HG02943 (cell line): ENCODE measurements at regions not wholly inside any gene's neighbourhood (a gene's known extent, or its start where the extent isn't known, plus 50 kb on each side); places are given as distances from the start of the nearest gene placed in this dataset.
"Not testable (repeated sequence)": the region's sequence is repeated elsewhere in the genome, so short reads cannot be mapped to it uniquely, and the experiment has no call there.

Experiments
- ATAC-seq: cut with Tn5 transposase; IDR thresholded peaks from one replicate; pipeline ENCODE4 v1.9.1; 2021; ENCODE audit warnings: mild to moderate bottlenecking, low read depth, moderate library complexity; ENCODE audit not compliant: unreplicated experiment

DNA sequence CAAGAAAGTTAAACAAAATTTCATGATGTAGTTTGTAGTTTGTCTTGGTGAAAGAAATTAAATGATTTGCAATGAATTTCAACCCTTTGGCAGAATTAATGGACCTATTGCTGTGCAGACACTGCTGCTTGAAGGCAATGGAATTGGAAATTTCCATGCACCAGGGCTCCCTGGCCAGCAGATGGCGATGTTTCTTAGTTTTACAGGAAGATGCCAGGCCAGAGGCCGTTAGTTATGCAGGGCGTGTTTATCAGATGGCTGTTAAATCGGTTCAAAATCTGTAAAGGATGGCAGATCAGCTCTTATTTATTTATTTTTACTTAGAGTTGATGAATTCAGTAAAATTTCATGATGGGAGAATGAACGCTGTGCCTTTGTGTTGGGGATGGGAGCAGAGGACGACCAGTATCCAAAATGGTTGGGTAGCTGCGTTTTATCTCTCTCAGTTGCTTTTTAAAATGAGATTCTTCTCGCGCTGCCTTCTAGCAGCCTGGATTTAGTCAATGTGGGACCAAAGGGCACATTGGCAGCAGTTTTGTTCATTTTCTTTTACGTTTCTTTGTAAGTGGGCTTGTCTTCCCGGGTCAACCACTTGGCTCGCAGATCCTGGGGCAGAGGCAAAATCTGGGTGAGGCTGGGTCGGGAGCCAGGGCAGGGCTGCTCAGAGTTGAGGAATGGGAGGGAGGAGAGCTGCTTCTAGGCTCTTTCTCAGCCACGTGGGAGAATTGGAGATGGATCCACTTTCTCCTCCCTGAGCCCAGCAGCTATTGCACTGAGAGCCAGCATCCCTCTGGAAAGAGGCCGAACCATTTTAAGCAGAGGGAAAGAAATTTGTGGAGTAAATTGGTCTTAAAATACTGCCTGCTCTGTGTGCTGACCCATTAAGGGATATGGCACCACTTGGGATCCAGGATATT lies 344.0 kb downstream of the PIK3C3 start:
- ATAC-seq, result peak; percentile 84

DNA sequence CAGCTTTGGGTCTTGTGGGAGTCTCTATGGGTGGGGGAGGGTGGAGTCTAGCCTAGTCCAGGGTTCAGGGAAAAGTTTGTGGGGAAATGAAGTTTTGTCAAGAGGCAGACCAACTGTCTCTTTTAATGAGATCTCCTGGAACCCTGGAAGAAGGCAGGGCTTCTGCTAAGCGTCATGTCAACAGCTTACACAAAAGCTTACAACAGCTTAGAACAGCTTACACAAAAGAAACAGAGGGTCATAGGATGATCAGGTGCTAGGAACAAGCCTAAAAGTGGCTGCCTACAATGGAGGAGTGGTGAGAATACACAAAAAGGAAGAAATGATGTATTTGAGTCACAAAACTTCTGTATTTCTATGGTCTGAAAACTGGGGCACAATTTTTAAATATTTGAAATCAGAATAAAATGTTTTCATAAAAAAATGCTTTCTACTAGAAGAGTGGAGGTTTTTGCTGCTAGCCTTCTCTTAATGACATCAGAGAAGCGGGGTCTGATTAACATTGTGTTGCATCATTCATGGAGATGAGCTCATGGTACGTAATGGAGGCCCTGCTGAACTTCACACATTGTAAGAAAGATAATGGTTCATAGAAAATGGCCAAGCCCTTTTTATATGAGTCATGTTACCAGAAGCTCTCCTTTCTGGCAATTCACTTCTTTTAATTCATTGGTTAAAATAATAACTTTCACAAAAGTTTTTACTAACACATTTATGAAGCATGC lies 351.0 kb downstream of the PIK3C3 start:
- ATAC-seq, result no peak

DNA sequence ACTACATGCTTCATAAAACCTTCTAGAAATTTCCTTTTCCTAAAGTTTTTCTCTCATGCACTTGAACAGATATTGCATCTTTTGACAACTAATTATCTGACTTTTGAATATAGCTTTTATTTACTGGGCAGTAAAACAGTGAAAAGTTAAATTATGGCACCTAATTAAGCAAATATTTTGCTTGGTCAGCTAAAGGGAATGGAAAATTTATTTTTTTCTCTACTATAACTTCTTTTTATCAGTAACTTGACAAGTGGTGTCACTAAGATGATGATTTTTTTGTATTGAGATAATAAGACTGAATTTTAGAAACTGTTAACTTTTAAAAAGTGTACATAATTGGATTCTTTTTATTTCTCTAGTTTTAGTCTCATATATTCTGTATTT lies 351.6 kb downstream of the PIK3C3 start:
- ATAC-seq, result no peak

DNA sequence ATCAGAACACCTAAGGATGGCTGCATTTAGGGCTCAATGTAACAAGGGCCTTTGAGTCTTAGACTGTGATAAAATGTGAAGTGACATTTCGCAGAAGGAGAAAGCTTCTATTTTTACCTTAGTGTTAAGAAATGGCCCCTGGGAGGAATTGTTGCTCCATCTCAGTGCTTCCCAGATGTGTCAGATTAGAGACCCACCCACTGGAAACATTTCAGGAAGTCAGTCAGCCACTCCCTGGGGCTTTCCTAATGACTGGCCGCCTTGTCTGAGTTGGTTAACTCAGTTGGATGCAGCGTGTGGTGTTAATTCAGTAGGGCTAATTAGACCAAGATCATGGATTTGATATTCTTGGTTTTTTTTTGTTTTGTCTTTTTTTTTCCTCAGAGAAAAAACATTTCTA lies 355.9 kb downstream of the PIK3C3 start:
- ATAC-seq, result no peak

DNA sequence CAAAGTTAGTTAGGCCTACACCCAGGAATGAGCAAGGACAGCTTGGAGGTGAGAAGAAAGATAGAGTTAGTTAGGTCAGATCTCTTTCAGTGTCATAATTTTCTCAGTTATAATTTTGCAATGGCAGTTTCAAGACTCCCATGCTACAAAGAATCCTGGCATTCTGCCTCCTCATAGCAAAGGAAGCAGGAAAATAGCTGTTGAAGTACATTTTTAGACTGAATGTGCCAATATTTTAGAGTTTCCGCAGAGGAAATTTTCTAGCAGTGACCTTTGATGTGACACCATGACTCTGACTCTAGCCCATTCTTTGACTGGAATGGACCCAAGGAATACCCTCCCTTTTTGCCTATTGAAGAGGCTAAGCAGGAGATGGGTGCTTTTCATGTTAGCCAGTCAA lies 371.7 kb downstream of the PIK3C3 start:
- ATAC-seq, result no peak

DNA sequence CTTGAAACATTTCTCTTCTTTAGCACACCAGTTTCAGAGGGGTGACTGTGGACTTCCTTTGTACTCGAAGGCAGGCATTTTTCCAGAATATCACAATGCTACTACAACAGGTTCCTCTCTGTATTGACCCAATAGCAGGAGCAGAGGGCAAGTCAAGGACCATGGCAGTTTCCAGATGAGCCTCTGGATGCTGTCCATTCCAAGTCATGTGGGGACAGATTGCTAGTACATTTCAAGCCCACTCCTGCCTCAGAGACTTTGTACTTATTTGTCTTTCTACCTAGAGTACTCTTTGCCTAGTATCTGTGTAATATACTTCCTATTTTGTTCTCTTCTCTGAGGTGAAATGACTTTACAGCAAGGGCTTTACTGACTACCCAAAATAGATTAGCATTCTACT lies 373.9 kb downstream of the PIK3C3 start:
- no peak for ATAC-seq

DNA sequence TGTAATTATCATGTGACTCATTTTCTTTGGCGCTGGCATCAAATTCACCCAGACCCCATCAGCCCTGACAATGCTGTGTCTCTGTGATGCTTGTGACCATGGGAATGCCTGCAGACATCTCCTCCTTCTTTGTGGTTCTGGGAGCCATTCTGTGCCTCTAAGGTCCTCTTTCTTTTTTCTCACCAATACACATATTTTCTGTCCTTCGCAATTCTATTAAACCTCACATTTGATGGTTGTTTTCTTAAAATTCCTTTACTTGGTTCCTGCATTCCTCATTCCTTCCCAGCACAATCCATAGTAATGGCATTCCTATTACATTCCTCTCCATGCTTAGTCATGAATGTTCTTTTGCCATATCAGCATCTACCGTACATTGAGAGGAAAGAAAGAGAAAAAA lies 375.3 kb downstream of the PIK3C3 start:
- ATAC-seq, result no peak

DNA sequence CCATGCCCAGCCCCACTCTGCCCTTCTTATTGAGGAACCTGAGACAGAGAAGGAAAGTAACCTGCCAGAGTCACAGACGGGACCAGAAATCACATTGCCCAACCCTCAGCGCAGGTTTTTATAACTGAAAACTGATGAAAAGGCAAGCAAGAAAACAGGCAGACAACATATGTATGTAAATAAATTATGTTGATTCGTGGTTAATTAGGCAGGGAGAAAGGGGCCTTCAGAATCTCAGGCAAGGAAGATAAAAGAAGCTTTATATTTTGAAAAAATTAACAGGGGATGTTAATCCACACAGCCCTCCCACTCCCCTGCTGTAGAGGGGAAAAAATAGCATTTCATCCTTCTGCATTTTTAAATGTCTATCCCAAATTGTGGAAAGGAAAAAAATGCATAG lies 378.5 kb downstream of the PIK3C3 start:
- ATAC-seq, result no peak

DNA sequence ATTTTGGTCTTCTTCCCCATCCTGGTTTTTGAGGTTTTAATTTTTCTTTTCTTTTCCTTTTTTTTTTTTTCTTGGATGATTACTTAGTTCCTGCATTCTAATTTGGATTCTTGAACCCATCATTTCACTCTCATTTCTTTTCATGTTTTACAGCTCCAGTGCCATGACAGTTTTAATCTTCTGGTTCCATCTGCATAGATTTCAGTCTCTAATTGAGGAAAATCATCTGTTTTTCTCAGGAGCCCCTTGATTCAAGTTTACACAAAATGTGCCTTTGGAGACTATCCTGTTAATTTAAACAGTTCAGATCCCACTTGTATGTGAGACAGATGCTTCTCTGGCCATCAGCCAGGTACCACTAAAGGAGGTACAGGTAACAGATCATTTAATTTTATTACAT lies 379.9 kb downstream of the PIK3C3 start:
- ATAC-seq, result no peak

DNA sequence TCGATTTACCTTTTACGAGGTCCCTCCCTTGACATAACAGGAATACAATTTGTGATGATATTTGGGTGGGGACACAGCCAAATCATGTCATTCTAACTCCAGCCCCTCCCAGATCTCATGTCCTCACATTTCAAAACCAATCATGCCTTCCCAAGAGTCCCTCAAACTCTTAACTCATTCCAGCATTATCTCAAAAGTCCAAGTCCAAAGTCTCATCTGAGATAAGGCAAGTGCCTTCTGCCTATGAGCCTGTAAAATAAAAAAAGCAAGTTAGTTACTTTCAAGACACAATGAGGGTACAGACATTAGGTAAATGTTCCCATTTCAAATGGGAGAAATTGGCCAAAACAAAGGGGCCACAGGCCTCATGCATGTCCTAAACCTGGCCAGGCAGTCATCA lies 381.1 kb downstream of the PIK3C3 start:
- no peak for ATAC-seq

DNA sequence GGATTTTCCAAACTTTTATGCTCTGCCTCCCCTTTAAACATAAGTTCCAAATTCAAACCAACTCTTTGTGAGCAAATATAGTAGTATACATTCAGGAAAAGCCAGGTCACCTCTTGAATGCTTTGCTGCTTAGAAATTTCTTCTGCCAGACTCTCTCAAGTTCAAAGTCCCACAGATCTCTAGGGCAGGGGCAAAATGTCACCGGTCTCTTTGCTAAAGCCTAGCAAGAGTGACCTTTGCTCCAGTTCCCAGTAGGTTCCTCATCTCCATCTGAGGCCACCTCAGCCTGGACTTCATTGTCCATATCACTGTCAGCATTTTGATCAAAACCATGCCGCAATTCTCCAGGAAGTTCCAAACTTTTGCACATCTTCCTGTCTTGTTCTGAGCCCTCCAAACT lies 382.3 kb downstream of the PIK3C3 start:
- not testable (repeated sequence) for ATAC-seq

DNA sequence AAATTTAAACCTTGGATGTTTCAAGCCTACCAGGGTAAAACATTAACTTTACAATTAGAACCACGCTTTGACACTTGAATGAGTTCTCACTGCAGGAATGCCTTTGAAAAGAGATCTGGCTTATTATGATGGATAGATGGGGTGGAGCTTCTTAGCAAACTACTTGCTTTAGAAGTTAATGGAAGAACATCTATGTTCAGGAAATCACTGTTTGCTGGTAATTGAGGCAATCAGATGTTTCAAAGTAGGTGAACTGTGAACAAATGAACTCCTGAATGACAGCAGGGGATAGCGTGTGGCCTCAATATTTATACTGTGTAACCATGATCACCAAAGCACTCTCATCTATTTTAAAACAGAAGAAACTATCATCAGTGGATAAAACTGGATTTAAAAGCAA lies 383.6 kb downstream of the PIK3C3 start:
- ATAC-seq, result no peak

DNA sequence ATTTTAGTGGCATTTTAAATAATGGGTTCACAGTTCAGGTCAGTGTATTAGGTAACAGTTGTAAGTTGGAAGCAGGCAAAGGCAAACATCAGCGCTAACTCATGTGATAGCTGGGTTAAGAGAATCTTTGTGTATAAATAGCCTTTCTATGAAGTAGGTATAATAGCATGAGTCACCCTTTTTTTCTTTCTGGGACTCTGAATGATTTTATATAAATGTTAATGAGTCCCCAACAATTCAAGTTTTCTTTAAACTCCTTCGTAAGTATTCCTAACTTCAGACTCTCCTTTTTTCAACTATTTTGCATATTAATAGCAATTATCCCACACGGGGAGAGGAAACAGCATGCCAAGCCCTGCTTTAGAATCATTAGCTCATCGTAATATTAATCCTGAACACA lies 384.3 kb downstream of the PIK3C3 start:
- no peak for ATAC-seq

DNA sequence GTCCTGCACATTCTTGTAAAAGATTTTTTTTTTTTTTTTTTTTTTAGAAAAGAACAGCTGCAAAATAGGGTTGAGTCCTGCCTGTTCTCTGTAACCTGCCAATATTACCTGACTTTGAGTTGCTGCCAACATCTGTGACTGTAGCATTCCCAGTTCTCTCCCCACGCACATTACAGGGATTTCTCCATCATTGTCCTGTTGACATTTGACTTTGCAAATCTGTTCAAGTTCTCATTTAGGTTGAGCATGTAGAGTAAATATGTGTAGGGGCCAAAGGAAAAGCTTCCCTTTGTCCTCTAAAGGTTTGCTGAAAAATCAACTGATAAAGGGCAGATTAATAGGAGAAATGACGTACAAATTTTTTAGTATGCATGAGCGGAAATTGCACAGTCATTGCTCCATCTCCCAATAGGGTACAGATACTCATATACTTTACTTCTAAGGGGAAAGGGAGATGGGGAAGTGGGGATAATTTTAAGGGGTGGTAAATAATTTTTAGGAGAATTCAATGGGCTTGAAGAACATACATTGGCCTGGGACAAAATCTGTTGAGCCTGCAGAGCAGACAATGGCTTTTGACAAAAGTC lies 385.5 kb downstream of the PIK3C3 start:
- ATAC-seq, result no peak

DNA sequence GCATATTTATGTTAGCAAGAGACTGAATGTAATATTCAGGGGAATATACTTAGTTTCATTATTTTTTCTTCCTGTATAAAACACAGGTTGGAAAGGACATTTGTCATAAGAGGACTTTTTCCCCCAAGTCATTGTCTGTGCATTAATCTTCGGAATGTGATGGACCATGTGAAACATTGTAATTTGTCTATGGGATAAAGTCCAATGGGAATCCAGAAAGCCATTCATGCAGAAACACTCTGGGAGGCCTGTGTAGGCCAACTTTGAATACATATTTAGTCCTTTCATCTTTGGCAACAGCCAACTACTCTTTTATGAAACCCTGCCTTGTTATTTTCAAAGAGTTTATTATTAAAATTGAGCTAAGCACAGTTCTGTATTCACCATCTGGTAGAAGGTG lies 386.4 kb downstream of the PIK3C3 start:
- no peak for ATAC-seq

DNA sequence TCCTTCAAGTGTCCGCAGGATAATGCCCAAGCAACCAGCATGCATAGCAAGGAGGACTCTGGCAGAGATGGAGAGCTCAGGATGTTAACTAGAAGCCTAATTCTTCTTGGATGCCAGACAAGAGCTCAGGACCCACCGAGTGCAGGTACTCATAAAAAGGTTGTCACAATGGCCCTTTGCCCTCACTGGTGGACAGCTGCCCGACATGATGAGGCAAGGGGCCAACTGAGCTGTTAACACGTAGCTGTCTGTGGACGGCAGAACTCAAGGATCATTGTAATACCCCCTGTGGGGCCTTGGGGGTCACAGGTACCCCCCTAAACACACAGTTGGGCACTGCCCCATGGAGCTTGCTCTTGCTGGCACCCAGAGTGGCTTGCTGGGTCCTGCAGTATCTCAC lies 393.7 kb downstream of the PIK3C3 start:
- no peak for ATAC-seq

DNA sequence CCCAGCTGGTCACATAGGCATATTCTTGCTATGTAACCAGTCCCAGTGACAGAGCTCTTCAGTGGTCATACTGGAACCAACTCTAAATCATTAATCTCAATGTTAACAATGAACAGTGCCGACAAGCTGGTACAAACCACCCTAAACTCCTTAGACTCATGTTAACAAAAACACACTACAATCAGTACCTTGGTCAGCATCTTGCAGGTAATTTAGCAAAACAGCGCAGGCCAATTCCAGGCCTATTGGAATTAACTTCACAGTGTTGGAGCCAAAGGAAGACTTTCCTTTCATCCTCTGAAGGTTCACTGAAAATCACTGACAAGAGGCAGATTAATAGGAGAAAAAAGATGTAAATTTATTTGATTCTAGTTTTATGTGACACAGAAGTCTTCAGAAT lies 396.4 kb downstream of the PIK3C3 start:
- no peak for ATAC-seq

DNA sequence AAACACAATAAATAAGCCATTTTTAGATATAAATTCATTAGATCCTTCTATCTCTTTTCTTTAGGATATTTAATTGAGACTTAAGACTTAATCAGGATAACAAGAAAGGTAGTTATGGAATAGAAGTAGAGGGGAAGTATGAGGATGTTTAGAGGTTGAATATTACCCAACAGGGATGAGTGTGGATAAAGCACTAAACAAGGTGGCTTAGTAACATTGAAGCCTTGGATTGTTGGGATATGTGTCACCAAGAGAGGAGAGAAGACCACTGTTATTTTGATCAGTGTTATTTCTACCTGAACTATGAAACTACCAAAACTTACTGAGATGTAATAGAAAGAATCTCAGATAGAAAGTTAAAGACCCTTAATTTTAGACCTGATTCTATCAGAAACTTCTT lies 405.7 kb downstream of the PIK3C3 start:
- no peak for ATAC-seq

DNA sequence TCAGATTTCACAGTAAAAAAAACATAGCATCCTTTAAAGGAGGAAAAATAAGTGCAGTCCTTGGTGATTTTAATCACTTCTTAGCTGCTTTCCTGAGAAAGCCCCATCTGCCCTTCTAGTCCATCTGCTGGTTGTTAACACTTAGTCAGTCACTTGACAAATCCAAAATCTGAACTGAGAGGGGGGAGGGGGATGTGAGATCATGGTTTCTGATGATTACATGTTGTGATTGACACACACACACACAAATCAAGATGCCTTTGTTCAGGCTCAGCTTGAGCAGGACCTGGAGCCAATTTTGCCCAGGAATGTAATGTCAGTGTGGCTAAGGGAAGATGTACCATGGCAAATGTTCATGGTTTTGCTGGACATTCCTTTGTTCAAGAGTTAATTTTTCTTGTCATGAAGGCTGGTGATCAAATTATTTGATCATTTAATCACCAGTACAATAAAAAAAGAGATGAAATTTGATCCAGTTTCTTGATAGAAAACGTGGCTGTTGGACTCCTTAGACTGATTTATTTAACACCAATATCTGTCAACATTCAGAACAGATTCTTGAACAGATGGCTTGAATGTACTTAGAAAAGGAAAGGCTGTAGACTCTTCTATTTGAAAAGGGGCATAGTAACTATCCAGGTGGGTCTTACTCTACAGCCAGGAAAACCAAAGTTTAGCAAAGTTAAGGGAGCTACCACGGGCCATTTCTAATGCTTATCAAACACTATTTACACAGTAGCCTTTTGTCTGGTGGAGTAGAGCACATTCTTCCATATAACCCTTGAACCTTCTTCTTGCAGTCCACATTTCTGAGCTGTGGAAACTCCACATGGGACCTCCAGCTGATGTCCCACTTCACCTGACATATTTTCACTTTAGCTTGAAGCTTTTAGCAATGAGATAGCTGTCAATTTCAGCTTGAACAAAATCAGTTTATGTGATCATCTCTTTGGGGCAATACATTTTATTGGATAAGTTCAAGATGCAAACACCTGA lies 408.7 kb downstream of the PIK3C3 start:
- ATAC-seq, result no peak

DNA sequence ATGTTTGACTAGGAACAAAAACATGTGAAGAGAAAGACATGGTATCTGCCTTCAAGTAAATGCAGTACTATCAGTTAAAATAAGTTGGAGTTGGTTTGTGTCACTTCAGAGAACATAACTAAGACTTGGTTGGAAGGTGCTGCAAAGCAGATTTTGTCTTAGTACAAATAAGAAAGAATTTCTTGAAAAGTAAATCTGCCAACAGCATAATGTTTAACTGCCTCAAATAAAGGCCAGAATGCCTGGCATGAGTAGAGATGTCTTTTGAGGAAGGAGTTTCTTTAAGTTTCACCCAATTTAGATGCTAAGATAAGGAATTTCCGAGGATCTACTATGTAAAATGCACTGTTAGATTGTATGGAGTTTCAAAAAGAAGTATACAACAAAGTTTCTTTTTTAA lies 409.7 kb downstream of the PIK3C3 start:
- ATAC-seq, result no peak
